ENCODE measurements at regions not wholly inside any gene's neighbourhood (a gene's known extent, or its start where the extent isn't known, plus 50 kb on each side); places are given as distances from the start of the nearest gene placed in this dataset.

GRCh38 chr3:107446706-107447105 lies 69.5 kb downstream of the CCDC54 start:
- no peak overlapping the region for H3K4me3 Mint-ChIP-seq
- no peaks in the 10 kb centered on the region for H3K27me3 Mint-ChIP-seq

DNA sequence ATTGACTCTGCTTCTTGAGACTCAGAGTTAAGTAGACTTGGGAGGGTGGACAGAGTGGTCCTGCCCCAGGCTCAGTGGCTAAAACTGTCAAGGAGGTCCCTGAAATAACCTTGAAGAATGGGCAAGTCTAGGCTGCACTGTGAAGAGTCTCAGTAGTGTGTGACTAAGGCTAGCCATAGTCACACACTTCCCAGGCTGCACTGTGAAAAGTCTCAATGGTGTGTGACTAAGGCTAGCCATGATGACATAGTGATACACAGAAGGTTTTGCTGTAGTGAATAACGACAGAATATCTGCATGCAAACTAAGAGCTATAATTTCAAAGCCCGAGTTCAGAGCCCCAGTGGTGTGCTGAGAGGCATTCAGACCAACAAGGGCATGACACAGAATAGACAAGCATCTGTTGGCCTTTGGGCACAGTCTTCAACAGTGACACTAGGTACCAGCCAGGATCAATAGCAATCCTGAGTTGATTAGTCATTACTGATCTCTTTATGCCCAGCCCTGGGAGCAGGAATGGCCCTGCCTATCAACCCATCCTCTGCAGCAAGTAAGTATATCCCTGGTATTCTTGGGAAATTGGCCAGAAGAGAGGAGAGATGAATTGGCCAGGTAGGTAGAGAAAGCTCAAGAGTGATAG lies 72.4 kb upstream of the BBX start:
- CTCF ChIA-PET: interaction anchor here (1.8 kb wide), 1 partner anchor 29 kb away, joined by 4 read pairs; no protein-coding TSS in a partner anchor
- Histone ChIP-seq H3K9me3 (ENCODE audit: control insufficient read depth in 1 of 2, insufficient read depth in 1 of 2, low read length in 2 of 2) (no peaks in the 10 kb centered on the region), H3K36me3 (ENCODE audit: insufficient read depth, low read length) (no peaks in the 10 kb centered on the region), H3K4me1 (ENCODE audit: insufficient read depth, low read length) (no peaks in the 10 kb centered on the region), H3K27ac (ENCODE audit: low read depth in 1 of 2, low read length in 2 of 2) (no peak overlapping the region), H3K27me3 (ENCODE audit: control insufficient read depth in 1 of 2, insufficient read depth in 2 of 2, low read length in 2 of 2) (no peaks in the 10 kb centered on the region), H3K4me3 (ENCODE audit: low read length) (no peak overlapping the region)
- Mint-ChIP-seq H3K27ac (no peak overlapping the region), H3K27me3 (no peaks in the 10 kb centered on the region), H3K4me1 (ENCODE audit: low read depth) (no peaks in the 10 kb centered on the region), H3K4me3 (no peak overlapping the region), H3K36me3 (ENCODE audit: low read depth) (no peaks in the 10 kb centered on the region), H3K9me3 (no peaks in the 10 kb centered on the region)
- TF ChIP-seq CTCF (IDR thresholded peaks at IDR 0.05): no peak
- POLR2A ChIA-PET: no interaction called here
- ATAC-seq (ENCODE audit: poor library complexity) (no peak), DNase-seq (no peak)
- intact Hi-C loops (cut with DNase I, micrococcal nuclease): no loop called here

More at GRCh38 chr3:107446706-107447105, 69.5 kb downstream of the CCDC54 start:
- H3K36me3 ChIP-seq (ENCODE audit: insufficient read depth, low read length): no peaks in the 10 kb centered on the region
- intact Hi-C loops (cut with DNase I, micrococcal nuclease): no loop called here
- Mint-ChIP-seq H3K36me3 (ENCODE audit: low read depth) (no peaks in the 10 kb centered on the region), H3K9me3 (no peaks in the 10 kb centered on the region), H3K27ac (no peak overlapping the region), H3K4me1 (ENCODE audit: low read depth) (no peaks in the 10 kb centered on the region)
- H3K4me1 ChIP-seq (ENCODE audit: insufficient read depth, low read length): no peaks in the 10 kb centered on the region
- ChIA-PET POLR2A (no interaction called here), CTCF (no interaction called here)
- H3K27me3 ChIP-seq (ENCODE audit: control insufficient read depth in 1 of 2, insufficient read depth in 2 of 2, low read length in 2 of 2): no peaks in the 10 kb centered on the region
- no peak for TF ChIP-seq CTCF (IDR thresholded peaks at IDR 0.05)
- no peak overlapping the region for H3K27ac ChIP-seq (ENCODE audit: low read depth in 1 of 2, low read length in 2 of 2)
- H3K4me3 ChIP-seq (ENCODE audit: low read length): no peak overlapping the region
- no peaks in the 10 kb centered on the region for H3K9me3 ChIP-seq (ENCODE audit: control insufficient read depth in 1 of 2, insufficient read depth in 1 of 2, low read length in 2 of 2)
- DNase-seq (no peak), ATAC-seq (ENCODE audit: poor library complexity) (no peak)

- CTCF ChIA-PET: no interaction called here
Observed at GRCh38 chr3:107452436-107452835, 70.3 kb upstream of the BBX start.

More at GRCh38 chr3:107452436-107452835, 70.3 kb upstream of the BBX start:
- TF ChIP-seq CTCF (IDR thresholded peaks at IDR 0.05): no peak
- no peaks in the 10 kb centered on the region for H3K27me3 Mint-ChIP-seq
- Histone ChIP-seq H3K27me3 (ENCODE audit: control insufficient read depth in 1 of 2, insufficient read depth in 2 of 2, low read length in 2 of 2) (no peaks in the 10 kb centered on the region), H3K4me3 (ENCODE audit: low read length) (no peak overlapping the region), H3K4me1 (ENCODE audit: insufficient read depth, low read length) (no peaks in the 10 kb centered on the region), H3K36me3 (ENCODE audit: insufficient read depth, low read length) (no peaks in the 10 kb centered on the region), H3K9me3 (ENCODE audit: control insufficient read depth in 1 of 2, insufficient read depth in 1 of 2, low read length in 2 of 2) (no peaks in the 10 kb centered on the region), H3K27ac (ENCODE audit: low read depth in 1 of 2, low read length in 2 of 2) (no peak overlapping the region)
- H3K9me3 Mint-ChIP-seq: no peaks in the 10 kb centered on the region
- H3K36me3 Mint-ChIP-seq (ENCODE audit: low read depth): no peaks in the 10 kb centered on the region
- POLR2A ChIA-PET: interaction anchor here (1.2 kb wide), 1 partner anchor 63 kb away, joined by 3 read pairs; no protein-coding TSS in a partner anchor
- H3K4me1 Mint-ChIP-seq (ENCODE audit: low read depth): no peaks in the 10 kb centered on the region
- H3K27ac Mint-ChIP-seq: no peak overlapping the region
- intact Hi-C loops (cut with DNase I, micrococcal nuclease): no loop called here
- ATAC-seq (ENCODE audit: poor library complexity): no peak
- H3K4me3 Mint-ChIP-seq: no peak overlapping the region
- no peak for DNase-seq
